GM23338 (cell line): ENCODE measurements at regions not wholly inside any gene's neighbourhood (a gene's known extent, or its start where the extent isn't known, plus 50 kb on each side); places are given as distances from the start of the nearest gene placed in this dataset.

Experiments
- ATAC-seq: fragments of 200-7000 bp; cut with Tn5 transposase; 3 replicates; pipeline ENCODE4 v1.9.1; 2020
- DNase-seq: peaks from one replicate; pipeline ENCODE4 v3.0.0-alpha.2; 2015; ENCODE audit warnings: low spot score
- H2AFZ ChIP-seq: fragments of 200-600 bp; sonication (generic); 2 replicates; pipeline ENCODE4 v1.8.0; 2016; ENCODE audit warnings: antibody characterized with exemption, mild to moderate bottlenecking, moderate library complexity
- H3F3A ChIP-seq: fragments of 200-600 bp; sonication (generic); replicated peaks from 2 replicates; pipeline ENCODE4 v1.8.0; 2017; ENCODE audit warnings: antibody characterized with exemption, mixed run types, low read depth
- H3K27ac ChIP-seq: fragments of 200-600 bp; sonication (generic); 2 replicates; pipeline ENCODE4 v1.6.1; 2016; ENCODE audit warnings: low read depth
- H3K27me3 ChIP-seq: fragments of 200-600 bp; sonication (generic); 2 replicates; pipeline ENCODE4 v1.8.0; 2016; ENCODE audit warnings: mild to moderate bottlenecking, mixed run types, moderate library complexity; ENCODE audit not compliant: insufficient read depth
- H3K36me3 ChIP-seq: fragments of 200-600 bp; sonication (generic); 2 replicates; pipeline ENCODE4 v1.8.0; 2016; ENCODE audit warnings: mild to moderate bottlenecking; ENCODE audit not compliant: insufficient read depth
- H3K4me1 ChIP-seq: fragments of 200-600 bp; sonication (generic); 2 replicates; pipeline ENCODE4 v1.8.0; 2016; ENCODE audit warnings: mild to moderate bottlenecking, moderate library complexity; ENCODE audit not compliant: insufficient read depth
- H3K4me2 ChIP-seq: fragments of 200-600 bp; sonication (generic); 2 replicates; pipeline ENCODE4 v1.7.1; 2017; ENCODE audit warnings: mixed run types
- H3K4me3 ChIP-seq: fragments of 200-600 bp; sonication (generic); 2 replicates; pipeline ENCODE4 v1.6.1; 2016; ENCODE audit warnings: mixed run types
- H3K79me2 ChIP-seq: fragments of 200-600 bp; sonication (generic); replicated peaks from 2 replicates; pipeline ENCODE4 v1.8.0; 2017; ENCODE audit warnings: mild to moderate bottlenecking; ENCODE audit not compliant: insufficient read depth
- H3K9me2 ChIP-seq: fragments of 200-600 bp; sonication (generic); 2 replicates; pipeline ENCODE4 v1.8.0; 2017; ENCODE audit not compliant: insufficient read depth
- H4K20me1 ChIP-seq: fragments of 200-600 bp; sonication (generic); replicated peaks from 2 replicates; pipeline ENCODE4 v1.8.0; 2017; ENCODE audit warnings: mild to moderate bottlenecking; ENCODE audit not compliant: insufficient read depth
- H3K27ac Mint-ChIP-seq: 2 replicates; pipeline ENCODE4 v1.8.0; 2020; ENCODE audit warnings: inconsistent platforms, mild to moderate bottlenecking, moderate library complexity, mixed read lengths
- H3K27me3 Mint-ChIP-seq: 3 replicates; pipeline ENCODE4 v1.8.0; 2022; ENCODE audit warnings: low read depth, mild to moderate bottlenecking, moderate library complexity, mixed read lengths, inconsistent platforms; ENCODE audit not compliant: insufficient read depth, poor library complexity
- H3K36me3 Mint-ChIP-seq: 3 replicates; pipeline ENCODE4 v1.8.0; 2021; ENCODE audit warnings: low read depth, mild to moderate bottlenecking, inconsistent platforms, moderate library complexity, mixed read lengths
- H3K4me1 Mint-ChIP-seq: 3 replicates; pipeline ENCODE4 v1.8.0; 2020; ENCODE audit warnings: mild to moderate bottlenecking, inconsistent platforms, mixed read lengths
- H3K4me3 Mint-ChIP-seq: 3 replicates; pipeline ENCODE4 v1.8.0; 2021; ENCODE audit warnings: moderate library complexity, mild to moderate bottlenecking, inconsistent platforms, mixed read lengths
- H3K9me3 Mint-ChIP-seq: 3 replicates; pipeline ENCODE4 v1.8.0; 2020; ENCODE audit warnings: moderate library complexity, mild to moderate bottlenecking, inconsistent platforms, mixed read lengths
- CREB1 ChIP-seq: fragments of 250-450 bp; sonication (Bioruptor Pico); IDR thresholded peaks from 2 replicates; pipeline ENCODE4 v1.5.0; 2020; ENCODE audit warnings: low read depth, mild to moderate bottlenecking, moderate library complexity
- CTCF ChIP-seq, 2 experiments: fragments of 200-600 bp in 1 of 2; sonication (generic) in 1 of 2; conservative IDR thresholded peaks; 2 replicates each; pipeline versions ENCODE4 v1.5.1 to v1.6.1; 2016 to 2017; ENCODE audit warnings: antibody characterized with exemption in 2 of 2, low read depth in 2 of 2, mild to moderate bottlenecking in 2 of 2, moderate library complexity in 1 of 2
- EZH2 ChIP-seq: fragments of 200-600 bp; sonication (generic); IDR thresholded peaks from one replicate; pipeline ENCODE4 v1.8.0; 2017; ENCODE audit warnings: antibody characterized with exemption, mild to moderate bottlenecking, low read depth; ENCODE audit not compliant: unreplicated experiment
- JUNB ChIP-seq: IDR thresholded peaks from one replicate; pipeline ENCODE4 v1.6.1; 2016; ENCODE audit warnings: antibody characterized with exemption; ENCODE audit not compliant: unreplicated experiment
- NANOG ChIP-seq: IDR thresholded peaks from 2 replicates; pipeline ENCODE4 v1.6.1; 2016; ENCODE audit warnings: antibody characterized with exemption, borderline replicate concordance
- POLR2AphosphoS5 ChIP-seq: IDR thresholded peaks from 2 replicates; pipeline ENCODE4 v1.6.1; 2016; ENCODE audit warnings: antibody characterized with exemption, low read depth
- REST ChIP-seq: IDR thresholded peaks from one replicate; pipeline ENCODE4 v1.6.1; 2018; ENCODE audit warnings: antibody characterized with exemption; ENCODE audit not compliant: unreplicated experiment
- ZNF114 ChIP-seq: fragments of 250-450 bp; sonication (Bioruptor Pico); IDR thresholded peaks from 2 replicates; pipeline ENCODE4 v1.5.0; 2020; ENCODE audit warnings: mild to moderate bottlenecking, moderate library complexity
- ZNF331 ChIP-seq: fragments of 250-450 bp; sonication (Bioruptor Pico); IDR thresholded peaks from 2 replicates; pipeline ENCODE4 v1.5.0; 2020; ENCODE audit warnings: low read depth, mild to moderate bottlenecking, moderate library complexity
- ZNF462 ChIP-seq: fragments of 250-450 bp; sonication (Bioruptor Pico); IDR thresholded peaks from 2 replicates; pipeline ENCODE4 v1.5.0; 2020; ENCODE audit warnings: mild to moderate bottlenecking, moderate library complexity

GRCh38 chr2:139064159-139064558 lies 284.0 kb upstream of the NXPH2 start (continued):
- TF ChIP-seq REST (no peak), ZNF331 (CRISPR knock-in tag) (no peak), CREB1 (CRISPR knock-in tag) (no peak), EZH2 (no peak), JUNB (no peak), NANOG (no peak)

GRCh38 chr2:139059617-139060016 lies 279.4 kb upstream of the NXPH2 start:
- Mint-ChIP-seq H3K27ac (no peak overlapping the region), H3K4me1 (peaks cover 9% of the 10 kb centered on the region; the same call in 2 of the 3 replicates), H3K36me3 (no peaks in the 10 kb centered on the region), H3K27me3 (no peaks in the 10 kb centered on the region), H3K4me3 (no peak overlapping the region), H3K9me3 (no peaks in the 10 kb centered on the region)
- ATAC-seq: no peak
- Histone ChIP-seq H3F3A (no peaks in the 10 kb centered on the region), H3K36me3 (no peaks in the 10 kb centered on the region), H3K79me2 (no peaks in the 10 kb centered on the region), H3K9me2 (no peaks in the 10 kb centered on the region), H4K20me1 (no peaks in the 10 kb centered on the region), H3K27me3 (no peaks in the 10 kb centered on the region), H2AFZ (no peak overlapping the region), H3K4me1 (peaks cover under 1% of the 10 kb centered on the region; the same call in 1 of the 2 replicates), H3K4me3 (no peak overlapping the region), H3K4me2 (no peak overlapping the region), H3K27ac (no peak overlapping the region)
- no peak for DNase-seq
- TF ChIP-seq POLR2AphosphoS5 (no peak), REST (no peak), NANOG (no peak), ZNF462 (CRISPR knock-in tag) (no peak), ZNF331 (CRISPR knock-in tag) (no peak), ZNF114 (no peak), CTCF (conservative IDR thresholded peaks at IDR 0.05; ENCODE audit: low read depth in 2 of 2) (no peak)
